Spleen (tissue), 7 donors: ENCODE measurements at regions not wholly inside any gene's neighbourhood (a gene's known extent, or its start where the extent isn't known, plus 50 kb on each side); places are given as distances from the start of the nearest gene placed in this dataset.

ENCODE experiments used
- CTCF ChIP-seq, 11 experiments: fragments of 200-600 bp in 7 of 11; fragments of 450-650 bp in 4 of 11; sonication (generic) in 4 of 11; IDR thresholded peaks in 8 of 11; conservative IDR thresholded peaks in 3 of 11; 1 replicate in 7 of 11; 2 replicates in 4 of 11; pipeline versions ENCODE4 v1.4.0 to v1.8.0; 2016 to 2021; ENCODE audit warnings: antibody characterized with exemption in 11 of 11, inconsistent platforms in 4 of 11, mild to moderate bottlenecking in 1 of 11
- POLR2A ChIP-seq, 3 donors: fragments of 450-650 bp; IDR thresholded peaks; one replicate each; pipeline ENCODE4 v1.5.1; 2017; ENCODE audit warnings: antibody characterized with exemption in 3 of 3, mild to moderate bottlenecking in 1 of 3
- POLR2AphosphoS5 ChIP-seq, 3 donors: sonication (generic); formaldehyde crosslinking; IDR thresholded peaks; one replicate each; pipeline ENCODE4 v1.5.1; 2017; ENCODE audit warnings: antibody characterized with exemption in 3 of 3
- donor health status: DM: no; HTN: no; CAD: no; lungs with moderate emphysema.
- donor health status: DM: no; HTN: no; CAD: no.
- donor health status: DM: no; HTN: no; CAD: no.

GRCh38 chr18:61967252-61967891 is 74.6 kb upstream of the RNF152 start:
- TF ChIP-seq CTCF (IDR thresholded peaks at IDR 0.05 in 8 of 11, conservative IDR thresholded peaks at IDR 0.05 in 3 of 11) (no peak), POLR2AphosphoS5 (IDR thresholded peaks at IDR 0.05) (no peak), POLR2A (IDR thresholded peaks at IDR 0.05) (no peak)
